Osteoblast (primary cell): ENCODE measurements at regions not wholly inside any gene's neighbourhood (a gene's known extent, or its start where the extent isn't known, plus 50 kb on each side); places are given as distances from the start of the nearest gene placed in this dataset.

Source experiments
- DNase-seq: peaks from one replicate; pipeline ENCODE4 v3.0.0; 2011; ENCODE audit warnings: low spot score, mixed read lengths; ENCODE audit not compliant: insufficient read length; ENCODE audit errors: missing footprints
- H2AFZ ChIP-seq: 2 replicates; pipeline ENCODE4 v1.6.0; 2011; ENCODE audit warnings: mild to moderate bottlenecking, low read length
- H3K27ac ChIP-seq: 2 replicates; pipeline ENCODE4 v1.5.1; 2011; ENCODE audit warnings: mild to moderate bottlenecking, low read depth, low read length, moderate library complexity
- H3K27me3 ChIP-seq: 2 replicates; pipeline ENCODE4 v1.6.0; 2012; ENCODE audit warnings: mild to moderate bottlenecking, control low read depth, inconsistent platforms, low read length, moderate library complexity; ENCODE audit not compliant: insufficient read depth
- H3K36me3 ChIP-seq: 2 replicates; pipeline ENCODE4 v1.5.1; 2011; ENCODE audit warnings: mild to moderate bottlenecking, low read length, control low read depth, moderate library complexity; ENCODE audit not compliant: insufficient read depth
- H3K4me1 ChIP-seq: 2 replicates; pipeline ENCODE4 v1.5.1; 2011; ENCODE audit warnings: mild to moderate bottlenecking, low read length, control low read depth, moderate library complexity; ENCODE audit not compliant: insufficient read depth
- H3K4me2 ChIP-seq: 2 replicates; pipeline ENCODE4 v1.6.0; 2011; ENCODE audit warnings: mild to moderate bottlenecking, low read length; ENCODE audit not compliant: insufficient read depth
- H3K4me3 ChIP-seq: fragments of 200-600 bp; sonication (generic); 3 replicates; pipeline ENCODE4 v1.5.1; 2012; ENCODE audit warnings: mild to moderate bottlenecking, low read length, inconsistent platforms; ENCODE audit not compliant: insufficient read depth
- H3K79me2 ChIP-seq: 2 replicates; pipeline ENCODE4 v1.6.0; 2012; ENCODE audit warnings: mild to moderate bottlenecking, low read length, control low read depth, inconsistent platforms; ENCODE audit not compliant: insufficient read depth
- H3K9me3 ChIP-seq: 2 replicates; pipeline ENCODE4 v1.5.1; 2011; ENCODE audit warnings: low read depth, low read length, control low read depth
- H4K20me1 ChIP-seq: 2 replicates; pipeline ENCODE4 v1.6.0; 2012; ENCODE audit warnings: mild to moderate bottlenecking, low read length, control low read depth; ENCODE audit not compliant: insufficient read depth
- CTCF ChIP-seq: IDR thresholded peaks from 2 replicates; pipeline ENCODE4 v1.5.1; 2011; ENCODE audit warnings: mild to moderate bottlenecking, low read depth, low read length, moderate library complexity; ENCODE audit errors: extremely low read depth

GRCh38 chr1:30258471-30258870 lies 464.9 kb downstream of the MATN1 start:
- Histone ChIP-seq H3K36me3 (no peaks in the 10 kb centered on the region), H3K27ac (no peak overlapping the region), H2AFZ (no peak overlapping the region), H3K4me1 (no peaks in the 10 kb centered on the region), H3K4me2 (no peak overlapping the region), H3K79me2 (no peaks in the 10 kb centered on the region), H3K9me3 (no peaks in the 10 kb centered on the region), H4K20me1 (no peaks in the 10 kb centered on the region), H3K4me3 (no peak overlapping the region), H3K27me3 (no peaks in the 10 kb centered on the region)
- DNase-seq = no peak
- no peak for TF ChIP-seq CTCF

- no peak overlapping the region for H3K4me3 ChIP-seq
- H3K4me2 ChIP-seq = no peak overlapping the region
- H3K79me2 ChIP-seq = no peaks in the 10 kb centered on the region
- no peaks in the 10 kb centered on the region for H3K27me3 ChIP-seq
- H3K36me3 ChIP-seq = no peaks in the 10 kb centered on the region
- no peaks in the 10 kb centered on the region for H3K4me1 ChIP-seq
- no peak overlapping the region for H3K27ac ChIP-seq
- no peak for DNase-seq
- TF ChIP-seq CTCF = no peak
- no peaks in the 10 kb centered on the region for H4K20me1 ChIP-seq
- no peak overlapping the region for H2AFZ ChIP-seq
- no peaks in the 10 kb centered on the region for H3K9me3 ChIP-seq
Measured at GRCh38 chr1:30257742-30258380, 465.5 kb downstream of the MATN1 start.

GRCh38 chr1:30257322-30257721 lies 466.1 kb downstream of the MATN1 start:
- Histone ChIP-seq H3K36me3 (no peaks in the 10 kb centered on the region), H3K4me3 (no peak overlapping the region), H3K79me2 (no peaks in the 10 kb centered on the region), H3K27me3 (no peaks in the 10 kb centered on the region), H2AFZ (no peak overlapping the region), H3K4me1 (no peaks in the 10 kb centered on the region), H3K27ac (no peak overlapping the region), H3K4me2 (no peak overlapping the region), H3K9me3 (no peaks in the 10 kb centered on the region), H4K20me1 (no peaks in the 10 kb centered on the region)
- DNase-seq = no peak
- no peak for TF ChIP-seq CTCF

- H3K36me3 ChIP-seq = no peaks in the 10 kb centered on the region
- H3K27me3 ChIP-seq = no peaks in the 10 kb centered on the region
- H3K4me2 ChIP-seq = no peak overlapping the region
- H3K4me3 ChIP-seq = no peak overlapping the region
- H3K79me2 ChIP-seq = no peaks in the 10 kb centered on the region
- H2AFZ ChIP-seq = no peak overlapping the region
- no peaks in the 10 kb centered on the region for H3K4me1 ChIP-seq
- no peak for DNase-seq
- no peak overlapping the region for H3K27ac ChIP-seq
- no peak for TF ChIP-seq CTCF
- no peaks in the 10 kb centered on the region for H4K20me1 ChIP-seq
- no peaks in the 10 kb centered on the region for H3K9me3 ChIP-seq
Measured at GRCh38 chr1:30256911-30257310, 466.5 kb downstream of the MATN1 start.
